Neural progenitor cell (in vitro differentiated cells): ENCODE measurements at regions not wholly inside any gene's neighbourhood (a gene's known extent, or its start where the extent isn't known, plus 50 kb on each side); places are given as distances from the start of the nearest gene placed in this dataset.

ENCODE experiments used
- DNase-seq: peaks from one replicate; pipeline ENCODE4 v3.0.0-alpha.2; 2016; ENCODE audit warnings: low spot score
- H2AFZ ChIP-seq: fragments of 200-600 bp; sonication (generic); replicated peaks from 2 replicates; pipeline ENCODE4 v1.6.1; 2016; ENCODE audit warnings: antibody characterized with exemption
- H3F3A ChIP-seq: fragments of 200-600 bp; sonication (generic); 2 replicates; pipeline ENCODE4 v1.6.1; 2016; ENCODE audit warnings: antibody characterized with exemption, low read depth
- H3K27ac ChIP-seq: fragments of 200-600 bp; sonication (generic); 2 replicates; pipeline ENCODE4 v1.5.1; 2016; ENCODE audit warnings: mild to moderate bottlenecking
- H3K27me3 ChIP-seq: fragments of 200-600 bp; sonication (generic); 2 replicates; pipeline ENCODE4 v1.6.1; 2016; ENCODE audit warnings: mild to moderate bottlenecking, moderate library complexity
- H3K36me3 ChIP-seq: fragments of 200-600 bp; sonication (generic); 2 replicates; pipeline ENCODE4 v1.5.1; 2016
- H3K4me1 ChIP-seq: fragments of 200-600 bp; sonication (generic); 2 replicates; pipeline ENCODE4 v1.6.1; 2016; ENCODE audit warnings: mixed run types
- H3K4me2 ChIP-seq: fragments of 200-600 bp; sonication (generic); 2 replicates; pipeline ENCODE4 v1.6.1; 2016
- H3K4me3 ChIP-seq: fragments of 200-600 bp; sonication (generic); 2 replicates; pipeline ENCODE4 v1.5.1; 2016
- H3K79me2 ChIP-seq: fragments of 200-600 bp; sonication (generic); 2 replicates; pipeline ENCODE4 v1.6.1; 2016; ENCODE audit warnings: low read depth
- H3K9ac ChIP-seq: fragments of 200-600 bp; sonication (generic); 2 replicates; pipeline ENCODE4 v1.6.1; 2016
- H3K9me3 ChIP-seq: fragments of 200-600 bp; sonication (generic); 2 replicates; pipeline ENCODE4 v1.5.1; 2016; ENCODE audit warnings: low read depth
- H4K20me1 ChIP-seq: fragments of 200-600 bp; sonication (generic); 2 replicates; pipeline ENCODE4 v1.6.1; 2016; ENCODE audit warnings: low read depth
- H3K27ac Mint-ChIP-seq: 3 replicates; pipeline ENCODE4 v1.8.0; 2021; ENCODE audit warnings: mixed read lengths
- H3K27me3 Mint-ChIP-seq: 2 replicates; pipeline ENCODE4 v1.8.0; 2022; ENCODE audit warnings: low read depth, mild to moderate bottlenecking, inconsistent platforms, moderate library complexity, mixed read lengths; ENCODE audit not compliant: insufficient read depth
- H3K36me3 Mint-ChIP-seq: 3 replicates; pipeline ENCODE4 v1.8.0; 2021; ENCODE audit warnings: mixed read lengths
- H3K4me1 Mint-ChIP-seq: 3 replicates; pipeline ENCODE4 v1.8.0; 2021; ENCODE audit warnings: mixed read lengths
- H3K4me3 Mint-ChIP-seq: 3 replicates; pipeline ENCODE4 v1.8.0; 2021; ENCODE audit warnings: mild to moderate bottlenecking, moderate library complexity, mixed read lengths
- H3K9me3 Mint-ChIP-seq: 3 replicates; pipeline ENCODE4 v1.8.0; 2020; ENCODE audit warnings: mixed read lengths
- CTCF ChIP-seq: fragments of 200-600 bp; sonication (generic); IDR thresholded peaks from 2 replicates; pipeline ENCODE4 v1.5.1; 2017; ENCODE audit warnings: antibody characterized with exemption, mild to moderate bottlenecking
- EZH2 ChIP-seq: fragments of 200-600 bp; sonication (generic); IDR thresholded peaks from 2 replicates; pipeline ENCODE4 v1.6.1; 2017; ENCODE audit warnings: antibody characterized with exemption, mild to moderate bottlenecking, moderate library complexity
- EZH2phosphoT487 ChIP-seq: fragments of 200-600 bp; sonication (generic); IDR thresholded peaks from 2 replicates; pipeline ENCODE4 v1.6.1; 2017; ENCODE audit warnings: antibody characterized with exemption

- H3K4me3 Mint-ChIP-seq: no peak overlapping the region
- H3K79me2 ChIP-seq: no peaks in the 10 kb centered on the region
- H3K4me2 ChIP-seq: no peak overlapping the region
- no peaks in the 10 kb centered on the region for H3K4me1 Mint-ChIP-seq
- peaks cover 4% of the 10 kb centered on the region for H3K9me3 Mint-ChIP-seq
- H4K20me1 ChIP-seq: no peaks in the 10 kb centered on the region
- no peaks in the 10 kb centered on the region for H3K27me3 Mint-ChIP-seq
- H3K36me3 ChIP-seq: no peaks in the 10 kb centered on the region
- TF ChIP-seq EZH2phosphoT487: no peak
- no peak overlapping the region for H3K9ac ChIP-seq
- H3K4me3 ChIP-seq: no peak overlapping the region
- no peak overlapping the region for H2AFZ ChIP-seq
- H3K27ac ChIP-seq: no peak overlapping the region
- H3K4me1 ChIP-seq: no peaks in the 10 kb centered on the region
- H3K9me3 ChIP-seq: no peaks in the 10 kb centered on the region
- DNase-seq: no peak
- peaks cover 1% of the 10 kb centered on the region for H3K36me3 Mint-ChIP-seq
- H3K27ac Mint-ChIP-seq: no peak overlapping the region
- H3F3A ChIP-seq: no peaks in the 10 kb centered on the region
- H3K27me3 ChIP-seq: no peaks in the 10 kb centered on the region
Observed at GRCh38 chr3:88677298-88677697, 430.1 kb upstream of the EPHA3 start.

GRCh38 chr3:88678747-88679146 is 428.7 kb upstream of the EPHA3 start:
- no peaks in the 10 kb centered on the region for H4K20me1 ChIP-seq
- H3K4me3 ChIP-seq: no peak overlapping the region
- H2AFZ ChIP-seq: no peak overlapping the region
- H3K4me3 Mint-ChIP-seq: no peak overlapping the region
- no peaks in the 10 kb centered on the region for H3K79me2 ChIP-seq
- no peak for DNase-seq
- TF ChIP-seq EZH2phosphoT487 (no peak), CTCF (no peak), EZH2 (no peak)
- no peaks in the 10 kb centered on the region for H3K4me1 Mint-ChIP-seq
- no peaks in the 10 kb centered on the region for H3K36me3 ChIP-seq
- H3K4me1 ChIP-seq: no peaks in the 10 kb centered on the region
- peaks cover 1% of the 10 kb centered on the region for H3K36me3 Mint-ChIP-seq
- H3K27ac ChIP-seq: no peak overlapping the region
- H3K4me2 ChIP-seq: no peak overlapping the region
- no peaks in the 10 kb centered on the region for H3K27me3 ChIP-seq
- no peak overlapping the region for H3K9ac ChIP-seq
- no peaks in the 10 kb centered on the region for H3K9me3 ChIP-seq
- H3K27me3 Mint-ChIP-seq: no peaks in the 10 kb centered on the region
- H3K27ac Mint-ChIP-seq: no peak overlapping the region
- no peaks in the 10 kb centered on the region for H3F3A ChIP-seq
- H3K9me3 Mint-ChIP-seq: peaks cover 4% of the 10 kb centered on the region

- no peak overlapping the region for H3K27ac Mint-ChIP-seq
- no peaks in the 10 kb centered on the region for H3K79me2 ChIP-seq
- H3K4me2 ChIP-seq: no peak overlapping the region
Observed at GRCh38 chr3:88690287-88690686, 417.1 kb upstream of the EPHA3 start.

GRCh38 chr3:88691081-88691480 is 416.3 kb upstream of the EPHA3 start:
- Mint-ChIP-seq H3K4me1 (no peaks in the 10 kb centered on the region), H3K27ac (no peak overlapping the region)

More at GRCh38 chr3:88690287-88690686, 417.1 kb upstream of the EPHA3 start:
- H3K27ac ChIP-seq: no peak overlapping the region
- Mint-ChIP-seq H3K27me3 (peaks cover 2% of the 10 kb centered on the region), H3K9me3 (no peaks in the 10 kb centered on the region), H3K4me3 (no peak overlapping the region), H3K36me3 (no peaks in the 10 kb centered on the region), H3K4me1 (no peaks in the 10 kb centered on the region)
- no peaks in the 10 kb centered on the region for H3K27me3 ChIP-seq
- no peaks in the 10 kb centered on the region for H3F3A ChIP-seq
- H3K9me3 ChIP-seq: no peaks in the 10 kb centered on the region
- no peaks in the 10 kb centered on the region for H3K36me3 ChIP-seq
- no peak for DNase-seq
- H3K4me3 ChIP-seq: no peak overlapping the region
- H4K20me1 ChIP-seq: no peaks in the 10 kb centered on the region
- TF ChIP-seq EZH2phosphoT487: no peak
- TF ChIP-seq EZH2: no peak
- no peak for TF ChIP-seq CTCF
- no peak overlapping the region for H3K9ac ChIP-seq
- H3K4me1 ChIP-seq: no peaks in the 10 kb centered on the region
- H2AFZ ChIP-seq: no peak overlapping the region

More at GRCh38 chr3:88691081-88691480, 416.3 kb upstream of the EPHA3 start:
- Mint-ChIP-seq H3K9me3 (peaks cover 2% of the 10 kb centered on the region), H3K36me3 (no peaks in the 10 kb centered on the region), H3K27me3 (peaks cover 2% of the 10 kb centered on the region), H3K4me3 (no peak overlapping the region)
- no peak overlapping the region for H3K9ac ChIP-seq
- H3K4me3 ChIP-seq: no peak overlapping the region
- H3K27me3 ChIP-seq: no peaks in the 10 kb centered on the region
- H3K79me2 ChIP-seq: no peaks in the 10 kb centered on the region
- H3F3A ChIP-seq: no peaks in the 10 kb centered on the region
- no peaks in the 10 kb centered on the region for H3K36me3 ChIP-seq
- no peaks in the 10 kb centered on the region for H3K4me1 ChIP-seq
- no peak for DNase-seq
- H3K27ac ChIP-seq: no peak overlapping the region
- no peak overlapping the region for H2AFZ ChIP-seq
- TF ChIP-seq EZH2phosphoT487 (no peak), EZH2 (no peak)
- no peak overlapping the region for H3K4me2 ChIP-seq
- H4K20me1 ChIP-seq: no peaks in the 10 kb centered on the region
- H3K9me3 ChIP-seq: no peaks in the 10 kb centered on the region
